Upper lobe of left lung (tissue), 6 donors: ENCODE measurements at regions not wholly inside any gene's neighbourhood (a gene's known extent, or its start where the extent isn't known, plus 50 kb on each side); places are given as distances from the start of the nearest gene placed in this dataset.

Source experiments
- ATAC-seq, 2 donors: fragments of 200-7000 bp; cut with Tn5 transposase; one replicate each; pipeline ENCODE4 v1.9.1; 2022; ENCODE audit warnings: mild to moderate bottlenecking in 2 of 2, moderate library complexity in 2 of 2; ENCODE audit not compliant: low FRiP score in 2 of 2
- DNase-seq, 2 donors: peaks; one replicate each; pipeline ENCODE4 v3.0.0-alpha.2; 2019 to 2020
- H3K27ac ChIP-seq, 4 donors: fragments of 200-600 bp; sonication (generic); one replicate each; pipeline ENCODE4 v1.5.1; 2016 to 2019
- H3K27me3 ChIP-seq, 4 donors: fragments of 200-600 bp; sonication (generic); one replicate each; pipeline ENCODE4 v1.5.1; 2017 to 2019
- H3K36me3 ChIP-seq, 4 donors: fragments of 200-600 bp; sonication (generic); one replicate each; pipeline ENCODE4 v1.5.1; 2016 to 2019
- H3K4me1 ChIP-seq, 4 donors: fragments of 200-600 bp; sonication (generic); one replicate each; pipeline ENCODE4 v1.5.1; 2018 to 2019
- H3K4me3 ChIP-seq, 4 donors: fragments of 200-600 bp; sonication (generic); one replicate each; pipeline ENCODE4 v1.5.1; 2017 to 2019; ENCODE audit warnings: mild to moderate bottlenecking in 2 of 4, moderate library complexity in 1 of 4
- H3K9me3 ChIP-seq, 4 donors: fragments of 200-600 bp; sonication (generic); one replicate each; pipeline ENCODE4 v1.5.1; 2018 to 2019
- EP300 ChIP-seq, 4 donors: sonication (generic); formaldehyde crosslinking; IDR thresholded peaks; one replicate each; pipeline ENCODE4 v1.5.1; 2017; ENCODE audit warnings: antibody characterized with exemption in 4 of 4, control low read depth in 2 of 4
- POLR2A ChIP-seq, 4 donors: fragments of 450-650 bp; IDR thresholded peaks; one replicate each; pipeline ENCODE4 v1.5.1; 2016 to 2017; ENCODE audit warnings: antibody characterized with exemption in 4 of 4, mild to moderate bottlenecking in 2 of 4
- POLR2AphosphoS5 ChIP-seq, 2 donors: sonication (generic); formaldehyde crosslinking; IDR thresholded peaks; one replicate each; pipeline ENCODE4 v1.5.1; 2017; ENCODE audit warnings: antibody characterized with exemption in 2 of 2
- WGBS, 2 donors: methylation state at CpG; one replicate each; pipeline ENCODE4 v1.1.5; 2017 to 2018; 5-methylcytosine and 5-hydroxymethylcytosine counted together
- TF ChIP-seq, protein P1 (sequence below), 6 experiments: fragments of 450-650 bp in 4 of 6; fragments of 200-600 bp in 2 of 6; sonication (generic) in 2 of 6; IDR thresholded peaks; one replicate each; pipeline ENCODE4 v1.5.1; 2016 to 2019; ENCODE audit warnings: antibody characterized with exemption in 6 of 6
- donor health status: DM: no; HTN: no; CAD: no; lungs with moderate emphysema.
- donor health status: DM: no; HTN: yes; CAD: no; lungs with severe emphysema.

DNA sequence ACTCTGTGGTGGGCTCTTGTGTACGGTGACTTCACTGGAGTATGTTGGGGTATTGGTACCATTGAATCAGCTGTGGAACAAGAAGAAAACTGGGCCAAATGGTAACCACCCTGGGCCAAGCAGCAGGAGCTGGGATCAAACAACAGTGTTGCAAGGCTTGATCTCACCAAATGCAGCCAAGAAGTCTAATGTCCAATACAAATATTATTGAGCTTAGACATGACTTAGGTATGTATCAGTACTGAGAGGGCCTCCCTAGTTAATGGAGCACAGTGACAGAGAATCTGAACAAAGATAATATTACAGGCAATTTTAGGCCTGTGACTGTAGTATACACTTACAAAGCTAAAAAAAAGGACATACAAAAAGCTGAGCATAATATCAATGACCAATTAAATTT, 604.8 kb downstream of the PLA2G4A start:
- H3K4me1 ChIP-seq, result no peaks in the 10 kb centered on the region
- 100% methylated on average over 1 of the region's 1 CpG for WGBS, 2 donors

DNA sequence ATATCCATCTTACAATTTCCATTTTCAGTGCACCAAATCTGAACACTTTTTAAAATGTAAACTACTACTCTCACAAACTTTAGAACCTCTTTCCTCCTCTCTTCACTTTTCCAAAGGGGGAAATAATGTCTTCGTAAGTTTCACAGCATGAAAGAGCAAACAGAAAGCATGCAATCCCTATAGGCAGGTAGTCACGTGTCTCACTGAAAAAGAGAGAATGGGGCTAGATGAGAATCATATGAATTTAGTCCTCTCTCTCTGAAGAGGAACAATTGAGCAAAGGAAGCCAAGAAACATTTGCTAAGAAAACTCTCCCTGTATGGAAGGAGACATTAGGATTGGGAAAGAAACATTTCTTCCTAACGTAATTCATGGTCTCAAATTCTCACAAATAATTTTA, 613.9 kb downstream of the PLA2G4A start:
- Histone ChIP-seq H3K4me3 (no peak overlapping the region), H3K9me3 (no peaks in the 10 kb centered on the region), H3K4me1 (no peaks in the 10 kb centered on the region), H3K27ac (no peak overlapping the region), H3K27me3 (no peaks in the 10 kb centered on the region), H3K36me3 (no peaks in the 10 kb centered on the region)
- no peak for ATAC-seq
- WGBS, 2 donors, result 64 to 74% methylated on average over 3 of the region's 3 CpGs
- no peak for DNase-seq
- TF ChIP-seq, protein P1, sequence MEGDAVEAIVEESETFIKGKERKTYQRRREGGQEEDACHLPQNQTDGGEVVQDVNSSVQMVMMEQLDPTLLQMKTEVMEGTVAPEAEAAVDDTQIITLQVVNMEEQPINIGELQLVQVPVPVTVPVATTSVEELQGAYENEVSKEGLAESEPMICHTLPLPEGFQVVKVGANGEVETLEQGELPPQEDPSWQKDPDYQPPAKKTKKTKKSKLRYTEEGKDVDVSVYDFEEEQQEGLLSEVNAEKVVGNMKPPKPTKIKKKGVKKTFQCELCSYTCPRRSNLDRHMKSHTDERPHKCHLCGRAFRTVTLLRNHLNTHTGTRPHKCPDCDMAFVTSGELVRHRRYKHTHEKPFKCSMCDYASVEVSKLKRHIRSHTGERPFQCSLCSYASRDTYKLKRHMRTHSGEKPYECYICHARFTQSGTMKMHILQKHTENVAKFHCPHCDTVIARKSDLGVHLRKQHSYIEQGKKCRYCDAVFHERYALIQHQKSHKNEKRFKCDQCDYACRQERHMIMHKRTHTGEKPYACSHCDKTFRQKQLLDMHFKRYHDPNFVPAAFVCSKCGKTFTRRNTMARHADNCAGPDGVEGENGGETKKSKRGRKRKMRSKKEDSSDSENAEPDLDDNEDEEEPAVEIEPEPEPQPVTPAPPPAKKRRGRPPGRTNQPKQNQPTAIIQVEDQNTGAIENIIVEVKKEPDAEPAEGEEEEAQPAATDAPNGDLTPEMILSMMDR (IDR thresholded peaks at IDR 0.05), result no peak
- TF ChIP-seq POLR2AphosphoS5 (IDR thresholded peaks at IDR 0.05) (no peak), EP300 (IDR thresholded peaks at IDR 0.05) (no peak), POLR2A (IDR thresholded peaks at IDR 0.05) (no peak)

More for the DNA sequence above, 604.8 kb downstream of the PLA2G4A start:
- no peak overlapping the region for H3K4me3 ChIP-seq
- H3K27ac ChIP-seq, result no peak overlapping the region
- no peak for DNase-seq
- ATAC-seq, result no peak
- TF ChIP-seq, protein P1 (IDR thresholded peaks at IDR 0.05), result no peak
- TF ChIP-seq POLR2AphosphoS5 (IDR thresholded peaks at IDR 0.05) (no peak), EP300 (IDR thresholded peaks at IDR 0.05) (no peak), POLR2A (IDR thresholded peaks at IDR 0.05) (no peak)
- H3K9me3 ChIP-seq, result no peaks in the 10 kb centered on the region
- no peaks in the 10 kb centered on the region for H3K27me3 ChIP-seq
- H3K36me3 ChIP-seq, result no peaks in the 10 kb centered on the region

DNA sequence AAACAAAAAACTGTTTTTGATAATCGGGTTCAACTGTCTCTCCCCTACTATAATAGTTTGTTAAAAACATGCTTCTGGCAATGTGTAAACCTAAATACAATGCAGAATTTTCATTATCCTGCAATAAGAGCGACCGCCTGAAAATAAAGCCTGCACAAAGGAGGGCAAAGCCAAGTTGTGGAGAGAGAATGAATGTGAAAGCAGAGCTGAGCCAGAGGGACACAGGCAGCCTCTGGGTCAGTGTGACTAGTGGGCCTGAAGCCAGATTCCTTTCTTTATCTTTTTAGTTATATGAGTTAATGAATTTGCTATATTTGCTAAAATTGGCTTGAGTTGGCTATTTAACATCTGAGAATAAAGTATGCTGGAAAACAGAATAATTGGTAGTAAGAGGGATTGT, 615.2 kb downstream of the PLA2G4A start:
- DNase-seq (no peak), ATAC-seq (no peak)
- Histone ChIP-seq H3K4me1 (no peaks in the 10 kb centered on the region), H3K27ac (no peak overlapping the region), H3K9me3 (no peaks in the 10 kb centered on the region), H3K4me3 (no peak overlapping the region), H3K36me3 (no peaks in the 10 kb centered on the region), H3K27me3 (no peaks in the 10 kb centered on the region)
- TF ChIP-seq POLR2AphosphoS5 (IDR thresholded peaks at IDR 0.05) (no peak), EP300 (IDR thresholded peaks at IDR 0.05) (no peak), POLR2A (IDR thresholded peaks at IDR 0.05) (no peak)
- TF ChIP-seq, protein P1 (IDR thresholded peaks at IDR 0.05), result no peak
- WGBS, 2 donors, result 76 to 86% methylated on average over 3 of the region's 3 CpGs

DNA sequence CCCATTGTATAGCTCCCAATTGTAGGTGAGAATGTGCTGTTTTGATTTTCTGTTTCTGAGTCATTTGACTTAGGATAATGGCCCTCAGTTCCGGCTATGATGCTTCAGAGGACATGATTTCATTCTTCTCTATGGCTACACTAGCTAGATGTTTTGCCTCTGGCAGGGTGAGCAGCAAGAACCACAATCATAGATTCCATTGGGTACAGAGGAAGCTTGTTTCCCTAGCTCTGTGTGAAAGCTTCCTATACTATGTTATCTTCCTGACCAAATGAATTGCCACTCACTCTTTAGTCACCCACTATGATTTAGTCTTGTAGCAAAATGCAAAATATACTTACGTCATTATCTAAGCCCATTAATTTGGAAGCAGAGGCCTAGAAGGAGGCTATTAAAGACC, 616.3 kb downstream of the PLA2G4A start:
- no peak overlapping the region for H3K27ac ChIP-seq
- H3K9me3 ChIP-seq, result no peaks in the 10 kb centered on the region
- no peaks in the 10 kb centered on the region for H3K36me3 ChIP-seq
- no peak for ATAC-seq
- H3K4me3 ChIP-seq, result no peak overlapping the region
- TF ChIP-seq, protein P1 (IDR thresholded peaks at IDR 0.05), result no peak
- TF ChIP-seq POLR2AphosphoS5 (IDR thresholded peaks at IDR 0.05) (no peak), POLR2A (IDR thresholded peaks at IDR 0.05) (no peak), EP300 (IDR thresholded peaks at IDR 0.05) (no peak)
- 88 to 94% methylated on average over 2 of the region's 2 CpGs for WGBS, 2 donors
- no peaks in the 10 kb centered on the region for H3K27me3 ChIP-seq
- no peak for DNase-seq
- no peaks in the 10 kb centered on the region for H3K4me1 ChIP-seq

DNA sequence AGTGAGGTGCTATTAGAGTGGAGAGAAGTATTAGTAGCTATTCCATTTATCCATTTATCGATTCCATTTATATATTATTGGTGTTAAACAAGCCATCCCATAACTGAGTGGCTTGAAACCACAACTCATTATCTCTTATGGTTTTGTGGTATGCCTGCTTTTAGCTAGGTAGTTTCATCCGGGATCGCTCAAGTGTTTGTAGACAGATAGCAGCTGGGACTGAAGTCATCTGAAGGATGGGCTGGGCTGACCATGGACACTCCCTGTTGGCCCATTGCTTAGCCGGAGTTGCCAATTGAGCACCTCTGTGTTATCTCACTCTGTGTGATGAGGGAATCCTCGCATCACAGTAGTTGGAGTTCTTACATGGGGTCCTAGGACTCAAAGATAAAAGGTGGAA, 622.5 kb downstream of the PLA2G4A start:
- no peaks in the 10 kb centered on the region for H3K4me1 ChIP-seq
- DNase-seq, result no peak
- H3K36me3 ChIP-seq, result no peaks in the 10 kb centered on the region
- WGBS, 2 donors, result 75 to 77% methylated on average over 5 of the region's 5 CpGs
- ATAC-seq, result no peak
- no peak overlapping the region for H3K27ac ChIP-seq
- H3K9me3 ChIP-seq, result no peaks in the 10 kb centered on the region
- H3K27me3 ChIP-seq, result no peaks in the 10 kb centered on the region
- H3K4me3 ChIP-seq, result no peak overlapping the region
- no peak for TF ChIP-seq POLR2AphosphoS5 (IDR thresholded peaks at IDR 0.05)
- no peak for TF ChIP-seq EP300 (IDR thresholded peaks at IDR 0.05)
- no peak for TF ChIP-seq POLR2A (IDR thresholded peaks at IDR 0.05)
- TF ChIP-seq, protein P1 (IDR thresholded peaks at IDR 0.05), result no peak
